Endodermal cell (in vitro differentiated cells): ENCODE measurements at regions not wholly inside any gene's neighbourhood (a gene's known extent, or its start where the extent isn't known, plus 50 kb on each side); places are given as distances from the start of the nearest gene placed in this dataset.

Source experiments
- DNase-seq: peaks from one replicate; pipeline ENCODE4 v3.0.0-alpha.2; 2017
- H3K27ac ChIP-seq: 2 replicates; pipeline ENCODE4 v1.5.1; 2013; ENCODE audit warnings: mild to moderate bottlenecking, low read depth, low read length, moderate library complexity
- H3K27me3 ChIP-seq: 2 replicates; pipeline ENCODE4 v1.6.1; 2013; ENCODE audit warnings: mild to moderate bottlenecking, low read length, moderate library complexity; ENCODE audit not compliant: insufficient read depth, control insufficient read depth, poor library complexity, severe bottlenecking
- H3K36me3 ChIP-seq: 2 replicates; pipeline ENCODE4 v1.7.0; 2013; ENCODE audit warnings: mild to moderate bottlenecking, low read length, moderate library complexity; ENCODE audit not compliant: control insufficient read depth, insufficient read depth
- H3K4me1 ChIP-seq: one replicate; pipeline ENCODE4 v1.7.0; 2013; ENCODE audit warnings: low read length; ENCODE audit not compliant: control insufficient read depth, insufficient read depth
- H3K4me3 ChIP-seq: 2 replicates; pipeline ENCODE4 v1.5.1; 2013; ENCODE audit warnings: mild to moderate bottlenecking, low read length, moderate library complexity
- H3K9ac ChIP-seq: 2 replicates; pipeline ENCODE4 v1.6.1; 2013; ENCODE audit warnings: mild to moderate bottlenecking, low read length, moderate library complexity; ENCODE audit not compliant: poor library complexity, severe bottlenecking; ENCODE audit errors: extremely low read depth
- H3K9me3 ChIP-seq: 2 replicates; pipeline ENCODE4 v1.6.1; 2013; ENCODE audit warnings: mild to moderate bottlenecking, low read length, moderate library complexity; ENCODE audit not compliant: control insufficient read depth
- H3K27ac Mint-ChIP-seq: 2 replicates; pipeline ENCODE4 v1.8.0; 2020; ENCODE audit warnings: mixed read lengths
- H3K27me3 Mint-ChIP-seq: 2 replicates; pipeline ENCODE4 v1.8.0; 2021; ENCODE audit warnings: mild to moderate bottlenecking, mixed read lengths; ENCODE audit not compliant: insufficient read depth
- H3K36me3 Mint-ChIP-seq: 2 replicates; pipeline ENCODE4 v1.8.0; 2020; ENCODE audit warnings: low read depth, mixed read lengths
- H3K4me1 Mint-ChIP-seq: 2 replicates; pipeline ENCODE4 v1.8.0; 2020; ENCODE audit warnings: mixed read lengths
- H3K4me3 Mint-ChIP-seq: 2 replicates; pipeline ENCODE4 v1.8.0; 2020; ENCODE audit warnings: mild to moderate bottlenecking, moderate library complexity, mixed read lengths
- H3K9me3 Mint-ChIP-seq: 2 replicates; pipeline ENCODE4 v1.8.0; 2020; ENCODE audit warnings: mild to moderate bottlenecking, mixed read lengths
- WGBS, 2 experiments: methylation state at CpG; one replicate each; pipeline versions ENCODE4 v1.1.5 to v1.1.7; 2013; ENCODE audit warnings: missing lambda C conversion rate in 2 of 2, mixed read lengths in 1 of 2; ENCODE audit not compliant: insufficient coverage in 1 of 2, insufficient read length in 1 of 2; 5-methylcytosine and 5-hydroxymethylcytosine counted together
- TF ChIP-seq, protein P1 (sequence below): fragments of 200-600 bp; sonication (generic); conservative IDR thresholded peaks from 2 replicates; pipeline ENCODE4 v1.5.0; 2021; ENCODE audit warnings: antibody characterized with exemption, mild to moderate bottlenecking

GRCh38 chr3:127033171-127033570 lies 50.3 kb downstream of the PLXNA1 start:
- Histone ChIP-seq H3K9ac (no peak overlapping the region), H3K27me3 (no peaks in the 10 kb centered on the region), H3K9me3 (no peaks in the 10 kb centered on the region), H3K27ac (no peak overlapping the region), H3K4me3 (no peak overlapping the region), H3K4me1 (no peaks in the 10 kb centered on the region), H3K36me3 (peaks cover 39% of the 10 kb centered on the region)
- H3K9me3 Mint-ChIP-seq = no peaks in the 10 kb centered on the region
- 96 to 98% methylated on average over 5 to 6 of the region's 6 CpGs for WGBS, 2 experiments
- peaks cover 23% of the 10 kb centered on the region for H3K36me3 Mint-ChIP-seq
- TF ChIP-seq, protein P1, sequence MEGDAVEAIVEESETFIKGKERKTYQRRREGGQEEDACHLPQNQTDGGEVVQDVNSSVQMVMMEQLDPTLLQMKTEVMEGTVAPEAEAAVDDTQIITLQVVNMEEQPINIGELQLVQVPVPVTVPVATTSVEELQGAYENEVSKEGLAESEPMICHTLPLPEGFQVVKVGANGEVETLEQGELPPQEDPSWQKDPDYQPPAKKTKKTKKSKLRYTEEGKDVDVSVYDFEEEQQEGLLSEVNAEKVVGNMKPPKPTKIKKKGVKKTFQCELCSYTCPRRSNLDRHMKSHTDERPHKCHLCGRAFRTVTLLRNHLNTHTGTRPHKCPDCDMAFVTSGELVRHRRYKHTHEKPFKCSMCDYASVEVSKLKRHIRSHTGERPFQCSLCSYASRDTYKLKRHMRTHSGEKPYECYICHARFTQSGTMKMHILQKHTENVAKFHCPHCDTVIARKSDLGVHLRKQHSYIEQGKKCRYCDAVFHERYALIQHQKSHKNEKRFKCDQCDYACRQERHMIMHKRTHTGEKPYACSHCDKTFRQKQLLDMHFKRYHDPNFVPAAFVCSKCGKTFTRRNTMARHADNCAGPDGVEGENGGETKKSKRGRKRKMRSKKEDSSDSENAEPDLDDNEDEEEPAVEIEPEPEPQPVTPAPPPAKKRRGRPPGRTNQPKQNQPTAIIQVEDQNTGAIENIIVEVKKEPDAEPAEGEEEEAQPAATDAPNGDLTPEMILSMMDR = no peak
- no peak overlapping the region for H3K27ac Mint-ChIP-seq
- no peaks in the 10 kb centered on the region for H3K27me3 Mint-ChIP-seq
- no peak overlapping the region for H3K4me3 Mint-ChIP-seq
- no peak for DNase-seq
- H3K4me1 Mint-ChIP-seq = no peaks in the 10 kb centered on the region

DNA sequence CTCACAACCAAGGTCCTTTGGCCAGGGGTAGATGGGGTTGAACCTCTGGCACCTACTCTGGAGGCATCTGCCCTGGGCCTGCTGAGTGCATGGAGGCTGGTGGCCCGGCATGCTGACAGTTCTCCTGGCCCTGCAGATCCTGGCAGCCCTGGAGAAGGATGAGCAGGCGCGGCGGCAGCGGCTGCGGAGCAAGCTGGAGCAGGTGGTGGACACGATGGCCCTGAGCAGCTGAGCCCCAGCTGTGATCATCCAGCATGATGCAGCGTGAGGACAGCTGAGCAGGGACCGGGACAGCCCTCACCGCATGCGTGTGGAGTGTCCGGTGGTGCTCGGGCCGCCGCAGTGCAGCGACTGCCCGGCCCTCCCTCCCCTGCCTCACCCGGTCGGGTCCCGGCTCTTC lies 50.9 kb downstream of the PLXNA1 start:
- Mint-ChIP-seq H3K4me3 (no peak overlapping the region), H3K27me3 (no peaks in the 10 kb centered on the region), H3K36me3 (peaks cover 19% of the 10 kb centered on the region), H3K27ac (no peak overlapping the region), H3K9me3 (no peaks in the 10 kb centered on the region), H3K4me1 (no peaks in the 10 kb centered on the region)
- no peak overlapping the region for H3K4me3 ChIP-seq
- TF ChIP-seq, protein P1 = no peak
- H3K36me3 ChIP-seq = peaks cover 39% of the 10 kb centered on the region
- H3K9ac ChIP-seq = no peak overlapping the region
- 84 to 98% methylated on average over 6 to 20 of the region's 20 CpGs for WGBS, 2 experiments
- H3K27me3 ChIP-seq = no peaks in the 10 kb centered on the region
- H3K27ac ChIP-seq = no peak overlapping the region
- H3K4me1 ChIP-seq = no peaks in the 10 kb centered on the region
- H3K9me3 ChIP-seq = no peaks in the 10 kb centered on the region
- no peak for DNase-seq

DNA sequence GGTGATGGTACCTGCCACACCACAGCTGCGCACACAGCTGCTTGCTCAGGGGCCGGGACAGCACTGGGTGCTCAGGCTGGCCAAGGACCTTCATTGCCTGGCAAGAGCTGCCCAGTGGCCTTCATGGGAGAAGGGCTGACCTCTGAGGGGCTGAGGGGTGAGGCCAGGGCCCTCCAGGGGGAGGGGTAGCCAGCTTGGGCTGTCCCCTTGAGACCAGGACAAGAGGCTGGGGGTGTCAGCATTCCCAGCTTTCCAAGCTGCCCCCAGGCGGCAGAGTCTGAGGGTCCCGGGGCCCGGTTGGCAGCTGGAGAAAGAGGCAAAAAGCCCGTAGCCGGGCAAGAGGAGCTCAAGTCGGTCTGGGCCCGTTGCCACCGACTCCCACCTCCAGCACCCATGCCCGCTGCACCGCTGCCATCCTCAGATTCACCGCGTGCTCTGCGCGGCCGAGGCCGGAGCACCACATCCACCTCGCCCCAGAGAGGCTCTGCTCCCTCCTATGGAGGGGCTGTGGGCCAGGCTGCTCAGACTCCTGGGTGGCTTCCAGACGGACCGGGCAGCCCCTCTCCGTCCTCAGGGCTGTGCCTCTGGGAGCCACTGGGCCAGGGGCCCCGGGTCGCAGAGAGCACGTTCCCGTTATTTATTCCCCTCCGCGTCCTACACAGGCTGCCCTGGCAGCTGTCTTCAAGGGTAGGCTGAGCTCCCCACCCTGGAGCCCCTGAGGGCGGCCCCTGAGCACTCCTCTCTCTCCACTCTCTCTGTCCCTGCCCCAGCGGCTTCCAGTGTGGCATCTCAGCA lies 51.5 kb downstream of the PLXNA1 start:
- Histone ChIP-seq H3K27me3 (no peaks in the 10 kb centered on the region), H3K36me3 (peaks cover 34% of the 10 kb centered on the region), H3K4me3 (no peak overlapping the region), H3K27ac (peak overlapping the region; percentile 2), H3K9ac (no peak overlapping the region), H3K4me1 (no peaks in the 10 kb centered on the region), H3K9me3 (no peaks in the 10 kb centered on the region)
- H3K36me3 Mint-ChIP-seq = peaks cover 16% of the 10 kb centered on the region
- no peaks in the 10 kb centered on the region for H3K9me3 Mint-ChIP-seq
- H3K4me1 Mint-ChIP-seq = no peaks in the 10 kb centered on the region
- no peak for DNase-seq
- no peak overlapping the region for H3K27ac Mint-ChIP-seq
- no peaks in the 10 kb centered on the region for H3K27me3 Mint-ChIP-seq
- TF ChIP-seq, protein P1 = no peak
- WGBS, 2 experiments = 93 to 100% methylated on average over 6 to 30 of the region's 30 CpGs
- H3K4me3 Mint-ChIP-seq = no peak overlapping the region
